GM21717 (cell line): ENCODE measurements at regions not wholly inside any gene's neighbourhood (a gene's known extent, or its start where the extent isn't known, plus 50 kb on each side); places are given as distances from the start of the nearest gene placed in this dataset.
"Not testable (repeated sequence)": the region's sequence is repeated elsewhere in the genome, so short reads cannot be mapped to it uniquely, and the experiment has no call there.

Experiments
- ATAC-seq: cut with Tn5 transposase; IDR thresholded peaks from one replicate; pipeline ENCODE4 v1.9.1; 2021; ENCODE audit warnings: mild to moderate bottlenecking, moderate library complexity; ENCODE audit not compliant: unreplicated experiment

GRCh38 chr12:88726806-88727720 is 146.8 kb upstream of the KITLG start:
- no peak for ATAC-seq

GRCh38 chr12:88725592-88726143 is 145.4 kb upstream of the KITLG start:
- ATAC-seq: no peak

- ATAC-seq: no peak
These were observed 142.9 kb upstream of the KITLG start for GRCh38 chr12:88723219-88723618.

- ATAC-seq: no peak
These were observed 140.7 kb upstream of the KITLG start for GRCh38 chr12:88720785-88721650.

GRCh38 chr12:88720231-88720630 is 140.0 kb upstream of the KITLG start:
- no peak for ATAC-seq

GRCh38 chr12:88717188-88717587 is 136.9 kb upstream of the KITLG start:
- ATAC-seq: no peak

GRCh38 chr12:88716240-88716639 is 136.0 kb upstream of the KITLG start:
- no peak for ATAC-seq

- no peak for ATAC-seq
These were observed 135.4 kb upstream of the KITLG start for GRCh38 chr12:88715673-88716072.

GRCh38 chr12:88714263-88714882 is 134.1 kb upstream of the KITLG start:
- ATAC-seq: not testable (repeated sequence)

GRCh38 chr12:88707800-88708199 is 127.5 kb upstream of the KITLG start:
- no peak for ATAC-seq

GRCh38 chr12:88706286-88706685 is 126.0 kb upstream of the KITLG start:
- no peak for ATAC-seq

- ATAC-seq: no peak
These were observed 123.5 kb upstream of the KITLG start for GRCh38 chr12:88703790-88704189.

GRCh38 chr12:88698471-88698870 is 118.2 kb upstream of the KITLG start:
- ATAC-seq: no peak

GRCh38 chr12:88693837-88694445 is 113.7 kb upstream of the KITLG start:
- ATAC-seq: no peak

- ATAC-seq: no peak
These were observed 111.5 kb upstream of the KITLG start for GRCh38 chr12:88691811-88692210.

GRCh38 chr12:88684610-88685009 is 104.3 kb upstream of the KITLG start:
- no peak for ATAC-seq

GRCh38 chr12:88684170-88684569 is 103.9 kb upstream of the KITLG start:
- ATAC-seq: no peak

- ATAC-seq: no peak
These were observed 103.4 kb upstream of the KITLG start for GRCh38 chr12:88683628-88684027.

GRCh38 chr12:88681271-88681670 is 101.0 kb upstream of the KITLG start:
- no peak for ATAC-seq

GRCh38 chr12:88677464-88677863 is 97.2 kb upstream of the KITLG start:
- ATAC-seq: no peak

GRCh38 chr12:88667615-88668014 is 87.3 kb upstream of the KITLG start:
- not testable (repeated sequence) for ATAC-seq
